ENCODE measurements at regions not wholly inside any gene's neighbourhood (a gene's known extent, or its start where the extent isn't known, plus 50 kb on each side); places are given as distances from the start of the nearest gene placed in this dataset.
"Not testable (repeated sequence)": the region's sequence is repeated elsewhere in the genome, so short reads cannot be mapped to it uniquely, and the experiment has no call there.

GRCh38 chr7:81887098-81888090, 117.5 kb upstream of the HGF start:
- DNase-seq: no peak

DNA sequence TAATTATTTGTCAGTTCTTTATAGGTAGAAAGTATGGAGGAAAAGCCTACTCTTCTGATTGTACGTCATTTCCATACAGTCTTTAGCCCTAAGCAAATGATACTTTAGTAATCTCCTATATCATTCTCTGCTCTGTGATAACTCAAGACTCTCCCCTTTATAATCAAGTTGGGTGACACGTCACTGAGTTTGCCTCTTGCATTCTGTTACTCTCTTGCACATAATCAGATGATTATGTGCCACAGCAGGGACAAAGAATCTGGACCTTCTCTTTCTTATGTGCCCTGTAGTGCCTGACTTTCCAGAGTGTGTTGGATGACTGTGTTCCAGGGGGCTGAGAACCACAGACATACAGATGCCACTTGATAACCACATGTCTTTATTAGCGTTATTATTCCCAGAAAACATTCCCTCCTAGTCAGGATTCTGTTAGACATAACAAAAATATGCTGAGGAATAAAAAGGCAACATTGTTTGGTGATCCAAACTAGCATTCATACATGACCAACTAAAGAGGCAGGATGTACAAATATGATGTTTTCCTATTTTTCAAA, 116.4 kb upstream of the HGF start:
- DNase-seq: no peak

DNA sequence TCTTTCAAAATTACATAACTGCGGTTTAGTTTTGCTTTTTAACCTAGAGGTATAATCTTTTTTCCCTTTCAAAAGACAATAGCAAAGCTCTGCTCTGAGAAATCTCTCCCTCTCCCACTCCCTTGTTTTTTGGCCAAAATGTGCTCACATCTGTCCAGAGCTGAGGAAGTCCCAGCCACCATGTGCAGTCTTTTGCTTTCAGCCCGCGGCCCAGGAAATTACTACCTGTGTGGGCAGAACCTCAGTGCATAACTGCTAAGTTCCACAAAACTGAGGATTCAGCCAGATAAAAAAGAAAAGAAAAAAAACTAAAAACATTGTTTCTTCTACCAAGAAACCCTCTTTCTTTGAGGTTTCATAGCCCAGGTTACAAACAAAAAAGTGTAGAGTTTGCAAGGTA, 115.0 kb upstream of the HGF start:
- DNase-seq: no peak

GRCh38 chr7:81883801-81884393, 114.0 kb upstream of the HGF start:
- no peak for DNase-seq

GRCh38 chr7:81882086-81882485, 112.2 kb upstream of the HGF start:
- DNase-seq: no peak

DNA sequence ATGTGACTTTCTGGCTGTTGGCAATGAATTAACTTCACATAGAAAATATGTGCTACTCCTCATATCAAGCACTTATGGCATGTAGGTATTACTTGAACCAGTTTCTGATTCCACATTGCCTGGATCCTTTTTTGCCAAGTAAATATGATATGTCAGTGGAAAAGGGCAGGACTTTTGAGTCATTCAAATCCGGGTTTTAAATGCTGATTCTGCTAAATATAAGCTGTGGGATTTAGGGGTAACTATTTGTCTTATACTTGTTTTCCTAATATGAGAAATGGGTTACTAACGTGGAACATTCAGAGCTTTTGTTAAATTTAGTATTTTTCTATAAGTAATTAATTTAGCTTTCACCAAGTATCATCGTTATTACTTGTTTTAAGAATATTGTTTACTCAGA, 108.0 kb upstream of the HGF start:
- DNase-seq: no peak

DNA sequence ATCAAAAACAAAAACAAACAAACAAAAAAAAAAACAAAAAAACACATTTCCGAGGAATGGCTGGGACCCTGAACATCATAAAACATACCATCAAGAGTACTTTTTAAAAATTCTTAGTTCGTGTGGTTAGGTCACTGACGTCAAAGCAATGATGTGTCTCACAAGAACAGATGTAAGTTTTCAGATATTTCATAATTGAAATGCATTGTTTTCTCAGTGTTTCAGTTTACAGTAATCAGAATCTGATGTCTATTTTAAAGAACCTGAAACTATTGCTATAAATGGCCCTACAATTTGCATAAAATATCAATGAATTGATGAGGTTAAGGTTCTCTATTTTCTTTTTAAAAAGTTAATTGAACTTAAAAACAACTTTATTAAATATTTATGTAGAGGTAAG, 103.7 kb upstream of the HGF start:
- DNase-seq: no peak

- DNase-seq: no peak
Measured at GRCh38 chr7:81871606-81872265, 101.9 kb upstream of the HGF start.

GRCh38 chr7:81870608-81871007, 100.8 kb upstream of the HGF start:
- DNase-seq: no peak

DNA sequence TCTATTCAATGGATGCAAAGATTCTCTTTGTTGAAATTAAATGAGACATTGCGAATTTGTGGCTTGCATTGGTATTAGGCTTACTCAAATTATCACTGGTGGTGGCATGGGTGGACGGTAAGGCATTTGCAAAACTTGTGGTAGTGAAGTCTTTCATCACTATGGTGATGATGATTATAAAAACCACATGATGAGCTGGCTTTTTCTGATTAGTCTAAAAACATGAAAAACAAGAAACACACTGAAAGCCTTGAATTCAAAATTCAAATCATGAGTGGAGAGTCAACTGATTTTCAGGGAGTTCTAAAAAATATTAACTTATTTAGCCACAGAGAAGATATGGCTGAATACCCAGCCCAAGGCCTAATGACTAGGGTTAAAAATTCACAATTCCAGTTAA, 99.8 kb upstream of the HGF start:
- DNase-seq: no peak

DNA sequence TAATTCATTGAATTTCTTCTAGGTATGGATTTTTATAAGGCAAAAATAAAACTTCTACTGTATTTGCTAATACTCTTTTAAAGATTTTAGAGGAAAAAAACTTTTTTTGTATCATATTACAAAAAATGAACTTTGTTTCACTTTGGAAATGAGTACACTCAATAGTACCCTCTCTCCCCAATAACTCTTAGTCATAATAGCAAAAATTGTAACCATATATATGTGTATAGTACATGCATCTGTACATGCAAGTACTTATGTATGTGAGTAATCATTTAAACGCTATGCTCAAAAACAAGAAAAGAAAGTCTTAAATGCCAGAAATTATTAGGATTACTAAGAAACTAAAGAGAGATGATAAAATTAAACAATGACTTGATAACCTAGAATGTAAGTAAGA, 95.9 kb upstream of the HGF start:
- DNase-seq: no peak

DNA sequence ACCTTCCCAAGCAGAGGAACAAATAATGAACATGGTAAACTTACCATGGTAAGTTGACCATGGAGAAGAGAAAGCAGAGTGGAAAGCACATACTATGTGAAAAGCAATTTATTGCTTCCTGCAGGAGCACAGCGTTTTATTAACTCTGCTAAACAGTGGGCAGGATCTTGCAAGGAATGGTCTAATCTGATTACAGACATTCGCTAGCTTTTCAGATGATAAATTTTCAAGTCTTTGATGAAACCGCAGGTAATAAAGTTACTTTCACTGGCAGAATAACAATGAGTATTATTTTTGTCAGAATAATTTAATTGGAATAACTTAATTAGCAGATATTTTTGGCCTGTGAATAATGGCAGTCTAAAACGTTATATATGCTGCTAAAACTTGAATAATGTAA, 89.6 kb upstream of the HGF start:
- DNase-seq: no peak

DNA sequence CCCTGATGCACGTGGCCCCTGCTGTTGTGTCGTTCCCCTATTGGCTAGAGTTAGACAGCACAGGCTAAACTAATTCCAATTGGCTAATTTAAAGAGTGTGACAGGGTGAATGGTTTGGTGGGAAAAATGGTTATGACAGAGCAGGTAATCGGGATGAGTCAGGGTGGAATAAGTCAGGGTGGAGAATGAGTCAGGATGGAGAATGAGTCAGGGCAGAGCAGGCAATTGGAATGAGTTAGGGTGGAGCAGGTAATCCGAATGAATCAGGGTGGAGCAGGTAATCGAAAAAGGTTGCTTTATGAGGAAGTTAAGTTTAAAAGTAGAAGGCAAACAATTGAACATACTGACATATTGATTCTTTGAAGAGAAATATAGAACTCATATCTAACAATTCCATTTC, 89.0 kb upstream of the HGF start:
- not testable (repeated sequence) for DNase-seq

- DNase-seq: no peak
Measured at GRCh38 chr7:81857385-81857784, 87.5 kb upstream of the HGF start.

- no peak for DNase-seq
Measured at GRCh38 chr7:81854518-81854917, 84.7 kb upstream of the HGF start.

- DNase-seq: no peak
Measured at GRCh38 chr7:81852701-81853100, 82.9 kb upstream of the HGF start.

- no peak for DNase-seq
Measured at GRCh38 chr7:81851413-81851812, 81.6 kb upstream of the HGF start.

DNA sequence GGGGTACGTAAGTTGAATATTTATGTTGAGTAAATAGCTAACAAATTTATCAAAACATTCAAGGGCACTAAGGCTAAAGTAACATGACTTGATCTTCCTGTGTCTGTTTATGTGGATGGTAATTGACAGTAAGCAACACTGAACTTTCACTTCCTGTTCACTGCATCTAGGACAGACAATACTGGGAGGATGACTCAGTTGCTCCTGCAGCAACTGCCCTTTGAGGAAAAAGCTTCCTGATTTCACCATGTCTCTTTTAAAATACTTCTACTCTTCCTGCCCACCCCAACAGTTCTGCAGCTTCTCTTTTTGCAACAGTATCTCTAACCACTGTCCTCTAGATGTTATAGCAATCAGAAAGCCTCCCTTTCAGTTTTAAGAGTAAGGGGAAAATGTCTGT, 76.6 kb upstream of the HGF start:
- peak; percentile 28 for DNase-seq

- DNase-seq: no peak
Measured at GRCh38 chr7:81845744-81846241, 75.9 kb upstream of the HGF start.

DNA sequence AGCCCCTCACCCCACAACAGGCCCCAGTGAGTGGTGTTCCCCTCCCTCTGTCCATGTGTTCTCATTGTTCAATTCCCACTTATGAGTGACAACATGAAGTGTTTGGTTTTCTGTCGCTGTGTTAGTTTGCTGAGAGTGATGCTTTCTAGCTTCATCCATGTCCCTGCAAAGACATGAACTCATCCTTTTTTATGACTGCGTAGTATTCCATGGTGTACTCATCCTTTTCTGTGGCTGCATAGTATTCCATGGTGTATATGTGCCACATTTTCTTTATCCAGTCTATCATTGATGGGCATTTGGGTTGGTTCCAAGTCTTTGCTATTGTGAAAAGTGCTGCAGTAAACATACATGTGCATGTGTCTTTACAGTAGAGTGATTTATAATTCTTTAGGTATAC, 73.8 kb upstream of the HGF start:
- not testable (repeated sequence) for DNase-seq

- DNase-seq: no peak
Measured at GRCh38 chr7:81842361-81842760, 72.5 kb upstream of the HGF start.

- no peak for DNase-seq
Measured at GRCh38 chr7:81839708-81840369, 70.0 kb upstream of the HGF start.

GRCh38 chr7:81833401-81833800, 63.6 kb upstream of the HGF start:
- no peak for DNase-seq

All from CD4-positive, alpha-beta T cell treated with Interferon gamma for 1 hour (primary cell).